NT2/D1 (cell line): ENCODE measurements at regions not wholly inside any gene's neighbourhood (a gene's known extent, or its start where the extent isn't known, plus 50 kb on each side); places are given as distances from the start of the nearest gene placed in this dataset.
A peak's percentile ranks its signal among the peaks of the same experiment; 100 is the strongest.

ENCODE experiments used
- DNase-seq: peaks from one replicate; pipeline ENCODE4 v3.0.0-alpha.2; 2011; ENCODE audit warnings: low read depth, low spot score
- H3K27me3 ChIP-seq: 2 replicates; pipeline ENCODE4 v1.6.0; 2011; ENCODE audit warnings: mild to moderate bottlenecking; ENCODE audit not compliant: insufficient read length, insufficient read depth
- H3K36me3 ChIP-seq: 2 replicates; pipeline ENCODE4 v1.6.1; 2011; ENCODE audit warnings: mild to moderate bottlenecking, low read length, mixed read lengths; ENCODE audit not compliant: insufficient read depth, insufficient read length
- H3K4me1 ChIP-seq: 2 replicates; pipeline ENCODE4 v1.5.1; 2011; ENCODE audit not compliant: insufficient read depth, insufficient read length
- H3K4me3 ChIP-seq: 2 replicates; pipeline ENCODE4 v1.5.1; 2011; ENCODE audit warnings: low read depth; ENCODE audit not compliant: insufficient read length
- H3K9ac ChIP-seq: 2 replicates; pipeline ENCODE4 v1.6.0; 2011; ENCODE audit warnings: low read depth; ENCODE audit not compliant: insufficient read length
- H3K9me3 ChIP-seq: 2 replicates; pipeline ENCODE4 v1.5.1; 2011; ENCODE audit warnings: mild to moderate bottlenecking, low read length; ENCODE audit not compliant: insufficient read depth
- SUZ12 ChIP-seq: IDR thresholded peaks from 2 replicates; pipeline ENCODE4 v1.6.1; 2011; ENCODE audit not compliant: insufficient read length, insufficient read depth; ENCODE audit errors: extremely low read depth
- YY1 ChIP-seq: IDR thresholded peaks from 2 replicates; pipeline ENCODE4 v1.6.1; 2011; ENCODE audit not compliant: insufficient read length, insufficient read depth
- ZNF274 ChIP-seq: IDR thresholded peaks from 2 replicates; pipeline ENCODE4 v1.6.1; 2011; ENCODE audit warnings: mild to moderate bottlenecking, low read depth, low read length

DNA sequence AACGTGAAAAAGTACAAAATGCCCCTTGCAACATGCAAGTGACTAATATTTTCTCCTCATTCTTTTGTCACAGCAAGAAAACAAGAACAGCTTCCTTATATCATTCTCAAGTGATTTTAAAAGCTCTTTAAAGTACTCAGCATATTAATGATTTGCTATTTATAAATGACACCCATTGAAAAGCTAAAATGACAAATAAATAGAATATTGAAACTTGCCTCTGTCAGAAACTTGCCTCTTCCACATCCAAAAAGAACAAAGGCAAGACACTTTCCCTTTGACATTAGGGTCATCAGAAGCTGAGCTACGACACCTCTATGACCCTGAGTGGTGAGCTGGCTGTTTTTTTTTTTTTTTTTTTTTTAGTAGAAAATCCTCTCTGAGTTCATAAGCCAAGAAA, 339.6 kb upstream of the ITGA1 start:
- no peak overlapping the region for H3K4me3 ChIP-seq
- no peaks in the 10 kb centered on the region for H3K9me3 ChIP-seq
- H3K27me3 ChIP-seq = no peaks in the 10 kb centered on the region
- no peaks in the 10 kb centered on the region for H3K36me3 ChIP-seq
- H3K4me1 ChIP-seq = no peaks in the 10 kb centered on the region
- TF ChIP-seq SUZ12 (no peak), ZNF274 (no peak), YY1 (no peak)
- no peak overlapping the region for H3K9ac ChIP-seq
- no peak for DNase-seq

DNA sequence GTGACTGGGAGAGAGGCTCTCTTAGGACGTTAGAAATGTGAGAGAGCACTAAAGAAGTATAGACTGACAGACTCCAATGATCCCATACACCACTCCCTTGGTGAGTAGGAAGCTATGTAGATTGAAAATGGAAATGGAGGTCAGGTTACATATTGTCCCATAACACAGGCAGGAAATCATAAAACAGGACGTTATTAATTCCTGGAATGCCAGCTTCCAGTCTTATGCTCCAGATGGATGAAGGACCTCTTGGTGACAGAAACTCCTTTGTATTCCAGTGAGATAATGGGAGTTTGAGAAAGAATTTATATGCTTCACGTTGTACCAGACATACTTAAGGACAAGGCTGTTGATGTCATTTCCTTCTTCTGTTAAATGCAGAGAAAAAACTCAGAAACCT, 338.2 kb upstream of the ITGA1 start:
- Histone ChIP-seq H3K9ac (no peak overlapping the region), H3K4me3 (no peak overlapping the region), H3K4me1 (no peaks in the 10 kb centered on the region), H3K9me3 (no peaks in the 10 kb centered on the region), H3K36me3 (no peaks in the 10 kb centered on the region), H3K27me3 (no peaks in the 10 kb centered on the region)
- TF ChIP-seq SUZ12 = no peak
- no peak for DNase-seq

DNA sequence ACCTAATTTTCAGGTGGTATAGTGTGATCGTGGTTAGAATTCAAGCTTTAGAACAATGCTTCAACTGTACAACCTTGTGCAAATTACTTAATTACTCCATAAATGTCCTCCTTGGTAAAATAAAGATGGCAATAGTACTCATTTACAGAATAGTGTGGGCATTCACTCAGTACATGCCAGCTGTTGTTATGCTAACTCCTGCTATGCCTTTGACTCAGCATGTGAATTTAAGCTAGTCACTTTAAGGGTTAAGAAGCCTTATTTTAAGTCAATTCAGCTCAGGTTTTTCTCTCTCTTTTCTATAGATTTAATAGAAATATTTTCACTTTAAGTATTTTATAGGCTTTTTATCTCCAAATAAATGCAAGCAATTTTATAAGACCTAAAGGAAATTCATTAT, 335.6 kb upstream of the ITGA1 start:
- no peaks in the 10 kb centered on the region for H3K27me3 ChIP-seq
- peak; percentile 11 for DNase-seq

DNA sequence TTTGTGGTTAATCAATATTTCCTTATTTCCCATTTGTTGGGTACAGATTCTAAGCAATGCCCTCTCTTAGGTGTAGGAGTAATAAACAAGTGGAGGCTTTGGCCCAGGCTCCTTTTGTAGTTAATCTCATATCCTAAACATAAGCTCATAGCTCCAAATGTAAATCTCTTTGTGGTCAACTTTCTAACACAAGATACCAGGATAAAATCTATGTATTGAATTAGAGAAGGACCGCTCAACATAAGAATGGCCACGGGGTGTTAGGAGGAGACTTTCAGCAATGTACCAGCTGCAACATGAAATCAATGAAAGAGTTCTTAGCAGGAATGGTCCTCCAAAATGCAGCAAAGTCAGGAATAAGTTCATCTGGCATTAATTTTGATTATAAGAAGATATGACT, 334.5 kb upstream of the ITGA1 start:
- H3K36me3 ChIP-seq = no peaks in the 10 kb centered on the region
- no peak overlapping the region for H3K4me3 ChIP-seq
- H3K9me3 ChIP-seq = no peaks in the 10 kb centered on the region
- H3K9ac ChIP-seq = no peak overlapping the region
- TF ChIP-seq YY1 (no peak), SUZ12 (no peak), ZNF274 (no peak)
- no peak for DNase-seq
- no peaks in the 10 kb centered on the region for H3K27me3 ChIP-seq
- no peaks in the 10 kb centered on the region for H3K4me1 ChIP-seq

More for the DNA sequence above, 335.6 kb upstream of the ITGA1 start:
- TF ChIP-seq ZNF274 (no peak), SUZ12 (no peak), YY1 (no peak)
- H3K9ac ChIP-seq = no peak overlapping the region
- no peaks in the 10 kb centered on the region for H3K4me1 ChIP-seq
- no peaks in the 10 kb centered on the region for H3K9me3 ChIP-seq
- no peaks in the 10 kb centered on the region for H3K36me3 ChIP-seq
- no peak overlapping the region for H3K4me3 ChIP-seq

DNA sequence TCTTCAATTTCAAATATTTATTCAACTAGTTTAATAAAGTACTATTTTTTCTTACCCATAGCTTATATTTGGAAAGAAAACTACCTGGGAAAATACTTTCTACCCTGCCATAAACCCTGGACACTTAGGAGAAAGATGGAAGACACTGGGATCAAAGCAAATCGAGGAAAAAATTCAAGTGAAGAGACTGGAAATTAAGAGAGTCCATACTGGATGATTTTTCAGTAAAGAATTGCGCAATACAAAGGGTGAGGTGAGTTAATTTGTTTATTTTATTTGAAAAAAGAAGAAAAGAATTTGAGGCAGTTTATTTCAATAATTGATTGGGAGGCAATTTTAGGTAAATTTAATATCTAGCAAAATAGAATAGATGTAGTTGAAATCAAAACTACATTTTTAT, 331.8 kb upstream of the ITGA1 start:
- DNase-seq = no peak
- Histone ChIP-seq H3K27me3 (no peaks in the 10 kb centered on the region), H3K4me1 (no peaks in the 10 kb centered on the region), H3K9ac (no peak overlapping the region), H3K36me3 (no peaks in the 10 kb centered on the region), H3K9me3 (no peaks in the 10 kb centered on the region), H3K4me3 (no peak overlapping the region)
- TF ChIP-seq YY1 (no peak), SUZ12 (no peak), ZNF274 (no peak)

DNA sequence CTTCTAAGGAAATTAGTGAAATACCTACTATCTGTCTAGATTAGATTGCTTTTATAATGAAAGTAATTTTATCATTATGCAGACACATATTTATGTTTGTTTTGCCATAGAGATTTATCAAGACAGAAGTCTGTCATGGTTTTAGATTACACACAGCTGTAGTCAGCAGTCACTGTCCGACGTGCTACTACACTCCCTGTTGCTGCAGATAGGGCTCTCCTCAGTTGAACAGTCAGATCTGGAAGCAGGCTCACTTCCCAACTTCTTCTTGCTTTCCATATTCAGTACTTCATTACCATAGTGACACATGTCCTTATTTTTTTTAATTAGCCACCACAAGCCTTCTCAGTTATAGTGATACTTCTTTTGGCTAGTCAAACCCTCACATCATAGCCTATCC, 329.9 kb upstream of the ITGA1 start:
- H3K9ac ChIP-seq = no peak overlapping the region
- DNase-seq = no peak
- no peak overlapping the region for H3K4me3 ChIP-seq
- no peaks in the 10 kb centered on the region for H3K9me3 ChIP-seq
- TF ChIP-seq YY1 (no peak), SUZ12 (no peak), ZNF274 (no peak)
- no peaks in the 10 kb centered on the region for H3K36me3 ChIP-seq
- H3K4me1 ChIP-seq = no peaks in the 10 kb centered on the region
- H3K27me3 ChIP-seq = no peaks in the 10 kb centered on the region

DNA sequence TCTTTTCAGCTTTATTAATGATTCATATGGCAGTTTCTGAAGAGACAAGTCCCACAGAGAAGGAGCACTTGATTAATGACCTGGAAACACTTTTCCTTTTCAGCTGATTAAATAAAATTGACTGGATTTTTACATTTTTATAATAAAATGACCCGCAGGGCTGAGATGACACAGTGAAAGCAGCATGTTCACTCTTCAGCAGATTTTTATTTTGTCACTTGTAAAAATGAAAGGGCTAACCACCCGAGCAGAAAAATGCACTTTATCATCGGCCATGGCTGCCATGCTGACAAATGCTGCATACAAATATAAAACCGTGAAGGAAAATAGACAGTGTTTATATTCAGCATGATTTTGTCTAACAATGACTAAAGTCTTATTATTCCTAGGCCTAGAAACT, 321.6 kb upstream of the ITGA1 start:
- no peaks in the 10 kb centered on the region for H3K4me1 ChIP-seq
- no peak for DNase-seq
- no peaks in the 10 kb centered on the region for H3K9me3 ChIP-seq
- TF ChIP-seq ZNF274 (no peak), YY1 (no peak), SUZ12 (no peak)
- H3K36me3 ChIP-seq = no peaks in the 10 kb centered on the region
- no peak overlapping the region for H3K4me3 ChIP-seq
- H3K27me3 ChIP-seq = no peaks in the 10 kb centered on the region
- no peak overlapping the region for H3K9ac ChIP-seq
